WTC11 (cell line): ENCODE measurements at regions not wholly inside any gene's neighbourhood (a gene's known extent, or its start where the extent isn't known, plus 50 kb on each side); places are given as distances from the start of the nearest gene placed in this dataset.

Experiments
- ATAC-seq: fragments of 200-7000 bp; cut with Tn5 transposase; 2 replicates; pipeline ENCODE4 v1.10.0; 2021; ENCODE audit warnings: mild to moderate bottlenecking, moderate library complexity
- CTCF ChIA-PET: fragments of 300-600 bp; sonication (Branson Sonifier 250); formaldehyde crosslinking; loops from one replicate; lab custom pipeline; 2021; ENCODE audit warnings: antibody characterized with exemption; lab: Charles Lee
- POLR2A ChIA-PET: fragments of 350-600 bp; sonication (Branson Sonifier 250); formaldehyde crosslinking; loops from one replicate; lab custom pipeline; 2021; ENCODE audit warnings: antibody characterized with exemption; lab: Charles Lee
- DNase-seq: peaks from one replicate; pipeline ENCODE4 v3.0.0; 2021; ENCODE audit warnings: low spot score
- H3K27ac Mint-ChIP-seq: 2 replicates; pipeline ENCODE4 v1.8.0; 2021; ENCODE audit warnings: mixed read lengths
- H3K27me3 Mint-ChIP-seq: 2 replicates; pipeline ENCODE4 v1.8.0; 2021; ENCODE audit warnings: low read depth, mild to moderate bottlenecking, moderate library complexity, mixed read lengths
- H3K36me3 Mint-ChIP-seq: 2 replicates; pipeline ENCODE4 v1.8.0; 2021; ENCODE audit warnings: mixed read lengths
- H3K4me1 Mint-ChIP-seq: 2 replicates; pipeline ENCODE4 v1.8.0; 2022; ENCODE audit warnings: mixed read lengths
- H3K4me3 Mint-ChIP-seq: 2 replicates; pipeline ENCODE4 v1.8.0; 2021; ENCODE audit warnings: mild to moderate bottlenecking, moderate library complexity, mixed read lengths
- H3K9me3 Mint-ChIP-seq: 2 replicates; pipeline ENCODE4 v1.8.0; 2021; ENCODE audit warnings: mixed read lengths
- ATF1 ChIP-seq: sonication (generic); formaldehyde crosslinking; IDR thresholded peaks from 2 replicates; pipeline ENCODE4 v1.8.1; 2023; ENCODE audit warnings: mild to moderate bottlenecking, moderate library complexity, missing genetic modification reagents
- CBFB ChIP-seq: sonication (generic); formaldehyde crosslinking; IDR thresholded peaks from 2 replicates; pipeline ENCODE4 v1.8.1; 2022; ENCODE audit warnings: mild to moderate bottlenecking, low read depth, missing genetic modification reagents
- CREB1 ChIP-seq: sonication (generic); formaldehyde crosslinking; IDR thresholded peaks from 2 replicates; pipeline ENCODE4 v1.8.0; 2023; ENCODE audit warnings: mild to moderate bottlenecking, missing genetic modification reagents
- CREM ChIP-seq: sonication (generic); formaldehyde crosslinking; IDR thresholded peaks from 2 replicates; pipeline ENCODE4 v1.8.1; 2022; ENCODE audit warnings: mild to moderate bottlenecking, missing genetic modification reagents, moderate library complexity
- ELF4 ChIP-seq: sonication (generic); formaldehyde crosslinking; IDR thresholded peaks from 2 replicates; pipeline ENCODE4 v1.8.1; 2022; ENCODE audit warnings: low read depth, mild to moderate bottlenecking, moderate library complexity, missing genetic modification reagents
- HMGA2 ChIP-seq: fragments of 250-450 bp; sonication (Bioruptor Pico); IDR thresholded peaks from 2 replicates; pipeline ENCODE4 v1.4.0; 2021; ENCODE audit warnings: mild to moderate bottlenecking, moderate library complexity
- IRF2 ChIP-seq: sonication (generic); formaldehyde crosslinking; IDR thresholded peaks from 2 replicates; pipeline ENCODE4 v1.8.0; 2022; ENCODE audit warnings: low read depth, missing genetic modification reagents, borderline replicate concordance
- NFATC4 ChIP-seq: fragments of 250-450 bp; sonication (Bioruptor Pico); IDR thresholded peaks from 2 replicates; pipeline ENCODE4 v1.9.0; 2021; ENCODE audit warnings: mild to moderate bottlenecking
- NFYB ChIP-seq: sonication (generic); formaldehyde crosslinking; conservative IDR thresholded peaks from 2 replicates; pipeline ENCODE4 v1.8.0; 2022; ENCODE audit warnings: low read depth, missing genetic modification reagents
- NR2C2 ChIP-seq: sonication (generic); formaldehyde crosslinking; IDR thresholded peaks from 2 replicates; pipeline ENCODE4 v1.8.0; 2022; ENCODE audit warnings: mild to moderate bottlenecking, missing genetic modification reagents
- OVOL2 ChIP-seq: fragments of 250-450 bp; sonication (Bioruptor Pico); IDR thresholded peaks from 2 replicates; pipeline ENCODE4 v1.9.0; 2021; ENCODE audit warnings: mild to moderate bottlenecking, borderline replicate concordance
- PRRX2 ChIP-seq: fragments of 250-450 bp; sonication (Bioruptor Pico); IDR thresholded peaks from 2 replicates; pipeline ENCODE4 v1.8.0; 2021; ENCODE audit warnings: mild to moderate bottlenecking
- SMAD4 ChIP-seq: sonication (generic); formaldehyde crosslinking; IDR thresholded peaks from 2 replicates; pipeline ENCODE4 v1.8.0; 2022; ENCODE audit warnings: mild to moderate bottlenecking, missing genetic modification reagents
- SP1 ChIP-seq: sonication (generic); formaldehyde crosslinking; conservative IDR thresholded peaks from 2 replicates; pipeline ENCODE4 v1.8.1; 2022; ENCODE audit warnings: missing genetic modification reagents
- TEAD1 ChIP-seq: sonication (generic); formaldehyde crosslinking; IDR thresholded peaks from 2 replicates; pipeline ENCODE4 v1.8.0; 2022; ENCODE audit warnings: mild to moderate bottlenecking, missing genetic modification reagents
- ZNF121 ChIP-seq: sonication (generic); formaldehyde crosslinking; IDR thresholded peaks from 2 replicates; pipeline ENCODE4 v1.8.0; 2023; ENCODE audit warnings: missing genetic modification reagents
- ZNF232 ChIP-seq: sonication (generic); formaldehyde crosslinking; IDR thresholded peaks from 2 replicates; pipeline ENCODE4 v1.8.0; 2022; ENCODE audit warnings: mild to moderate bottlenecking, missing genetic modification reagents
- ZNF263 ChIP-seq: sonication (generic); formaldehyde crosslinking; IDR thresholded peaks from 2 replicates; pipeline ENCODE4 v1.8.1; 2022; ENCODE audit warnings: low read depth, mild to moderate bottlenecking, moderate library complexity, missing genetic modification reagents
- ZNF317 ChIP-seq: sonication (generic); formaldehyde crosslinking; IDR thresholded peaks from 2 replicates; pipeline ENCODE4 v1.8.1; 2023; ENCODE audit warnings: low read depth, mild to moderate bottlenecking, moderate library complexity, missing genetic modification reagents, borderline replicate concordance
- TF ChIP-seq, protein P1 (sequence below): sonication (generic); formaldehyde crosslinking; IDR thresholded peaks from 2 replicates; pipeline ENCODE4 v1.8.0; 2022; ENCODE audit warnings: mild to moderate bottlenecking, missing genetic modification reagents
- TF ChIP-seq, protein P2 (sequence below): sonication (generic); formaldehyde crosslinking; IDR thresholded peaks from 2 replicates; pipeline ENCODE4 v1.8.0; 2022; ENCODE audit warnings: mild to moderate bottlenecking, missing genetic modification reagents
- TF ChIP-seq, protein P3 (sequence below): fragments of 200-600 bp; IDR thresholded peaks from 2 replicates; pipeline ENCODE4 v1.8.0; 2022; ENCODE audit warnings: antibody characterized with exemption
- TF ChIP-seq, protein P4 (sequence below): fragments of 250-450 bp; sonication (Bioruptor Pico); IDR thresholded peaks from 2 replicates; pipeline ENCODE4 v1.8.0; 2021; ENCODE audit warnings: mild to moderate bottlenecking
- TF ChIP-seq, protein P5 (sequence below): fragments of 250-450 bp; sonication (Bioruptor Pico); IDR thresholded peaks from 2 replicates; pipeline ENCODE4 v2.1.2; 2022; ENCODE audit warnings: mild to moderate bottlenecking, moderate library complexity
- TF ChIP-seq, protein P6 (sequence below): sonication (generic); formaldehyde crosslinking; IDR thresholded peaks from 2 replicates; pipeline ENCODE4 v1.8.1; 2022; ENCODE audit warnings: missing genetic modification reagents, borderline replicate concordance
- TF ChIP-seq, protein P7 (sequence below): sonication (generic); formaldehyde crosslinking; IDR thresholded peaks from 2 replicates; pipeline ENCODE4 v1.8.1; 2023; ENCODE audit warnings: mild to moderate bottlenecking, missing genetic modification reagents, moderate library complexity

DNA sequence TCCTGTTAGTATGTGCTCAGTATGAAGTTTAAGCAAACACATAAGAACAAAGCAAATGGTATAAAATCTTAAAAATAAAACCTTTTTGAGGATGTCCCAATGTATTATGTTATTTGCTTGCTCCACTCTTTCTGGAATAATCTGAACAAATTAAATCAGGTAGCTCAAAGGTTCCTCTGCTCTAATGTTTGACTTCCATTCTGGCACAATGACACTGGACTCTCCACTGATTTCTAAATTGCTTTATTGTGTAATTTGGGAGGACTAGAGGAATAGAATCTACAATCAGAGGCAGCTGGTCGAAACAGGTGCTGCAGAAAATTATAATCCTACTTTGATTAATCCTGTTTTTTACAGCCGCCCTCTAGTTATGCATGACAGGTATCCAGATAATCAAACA lies 523.7 kb upstream of the FOXG1 start:
- no peak for TF ChIP-seq NFATC4
- TF ChIP-seq CBFB: no peak
- TF ChIP-seq SMAD4 (CRISPR knock-in tag): no peak
- TF ChIP-seq, protein P1, sequence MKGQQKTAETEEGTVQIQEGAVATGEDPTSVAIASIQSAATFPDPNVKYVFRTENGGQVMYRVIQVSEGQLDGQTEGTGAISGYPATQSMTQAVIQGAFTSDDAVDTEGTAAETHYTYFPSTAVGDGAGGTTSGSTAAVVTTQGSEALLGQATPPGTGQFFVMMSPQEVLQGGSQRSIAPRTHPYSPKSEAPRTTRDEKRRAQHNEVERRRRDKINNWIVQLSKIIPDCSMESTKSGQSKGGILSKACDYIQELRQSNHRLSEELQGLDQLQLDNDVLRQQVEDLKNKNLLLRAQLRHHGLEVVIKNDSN (CRISPR knock-in tag): no peak
- TF ChIP-seq CREB1 (CRISPR knock-in tag): no peak
- TF ChIP-seq, protein P2, sequence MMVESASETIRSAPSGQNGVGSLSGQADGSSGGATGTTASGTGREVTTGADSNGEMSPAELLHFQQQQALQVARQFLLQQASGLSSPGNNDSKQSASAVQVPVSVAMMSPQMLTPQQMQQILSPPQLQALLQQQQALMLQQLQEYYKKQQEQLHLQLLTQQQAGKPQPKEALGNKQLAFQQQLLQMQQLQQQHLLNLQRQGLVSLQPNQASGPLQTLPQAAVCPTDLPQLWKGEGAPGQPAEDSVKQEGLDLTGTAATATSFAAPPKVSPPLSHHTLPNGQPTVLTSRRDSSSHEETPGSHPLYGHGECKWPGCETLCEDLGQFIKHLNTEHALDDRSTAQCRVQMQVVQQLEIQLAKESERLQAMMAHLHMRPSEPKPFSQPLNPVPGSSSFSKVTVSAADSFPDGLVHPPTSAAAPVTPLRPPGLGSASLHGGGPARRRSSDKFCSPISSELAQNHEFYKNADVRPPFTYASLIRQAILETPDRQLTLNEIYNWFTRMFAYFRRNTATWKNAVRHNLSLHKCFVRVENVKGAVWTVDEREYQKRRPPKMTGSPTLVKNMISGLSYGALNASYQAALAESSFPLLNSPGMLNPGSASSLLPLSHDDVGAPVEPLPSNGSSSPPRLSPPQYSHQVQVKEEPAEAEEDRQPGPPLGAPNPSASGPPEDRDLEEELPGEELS (CRISPR knock-in tag): no peak
- TF ChIP-seq, protein P3, sequence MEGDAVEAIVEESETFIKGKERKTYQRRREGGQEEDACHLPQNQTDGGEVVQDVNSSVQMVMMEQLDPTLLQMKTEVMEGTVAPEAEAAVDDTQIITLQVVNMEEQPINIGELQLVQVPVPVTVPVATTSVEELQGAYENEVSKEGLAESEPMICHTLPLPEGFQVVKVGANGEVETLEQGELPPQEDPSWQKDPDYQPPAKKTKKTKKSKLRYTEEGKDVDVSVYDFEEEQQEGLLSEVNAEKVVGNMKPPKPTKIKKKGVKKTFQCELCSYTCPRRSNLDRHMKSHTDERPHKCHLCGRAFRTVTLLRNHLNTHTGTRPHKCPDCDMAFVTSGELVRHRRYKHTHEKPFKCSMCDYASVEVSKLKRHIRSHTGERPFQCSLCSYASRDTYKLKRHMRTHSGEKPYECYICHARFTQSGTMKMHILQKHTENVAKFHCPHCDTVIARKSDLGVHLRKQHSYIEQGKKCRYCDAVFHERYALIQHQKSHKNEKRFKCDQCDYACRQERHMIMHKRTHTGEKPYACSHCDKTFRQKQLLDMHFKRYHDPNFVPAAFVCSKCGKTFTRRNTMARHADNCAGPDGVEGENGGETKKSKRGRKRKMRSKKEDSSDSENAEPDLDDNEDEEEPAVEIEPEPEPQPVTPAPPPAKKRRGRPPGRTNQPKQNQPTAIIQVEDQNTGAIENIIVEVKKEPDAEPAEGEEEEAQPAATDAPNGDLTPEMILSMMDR: no peak
- TF ChIP-seq CREM (CRISPR knock-in tag): no peak
- TF ChIP-seq OVOL2 (CRISPR knock-in tag): no peak
- TF ChIP-seq ZNF232 (CRISPR knock-in tag): no peak
- TF ChIP-seq NFYB (CRISPR knock-in tag): no peak
- TF ChIP-seq ZNF317 (CRISPR knock-in tag): no peak
- TF ChIP-seq IRF2 (CRISPR knock-in tag): no peak
- TF ChIP-seq, protein P4, sequence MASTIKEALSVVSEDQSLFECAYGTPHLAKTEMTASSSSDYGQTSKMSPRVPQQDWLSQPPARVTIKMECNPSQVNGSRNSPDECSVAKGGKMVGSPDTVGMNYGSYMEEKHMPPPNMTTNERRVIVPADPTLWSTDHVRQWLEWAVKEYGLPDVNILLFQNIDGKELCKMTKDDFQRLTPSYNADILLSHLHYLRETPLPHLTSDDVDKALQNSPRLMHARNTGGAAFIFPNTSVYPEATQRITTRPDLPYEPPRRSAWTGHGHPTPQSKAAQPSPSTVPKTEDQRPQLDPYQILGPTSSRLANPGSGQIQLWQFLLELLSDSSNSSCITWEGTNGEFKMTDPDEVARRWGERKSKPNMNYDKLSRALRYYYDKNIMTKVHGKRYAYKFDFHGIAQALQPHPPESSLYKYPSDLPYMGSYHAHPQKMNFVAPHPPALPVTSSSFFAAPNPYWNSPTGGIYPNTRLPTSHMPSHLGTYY (CRISPR knock-in tag): no peak
- TF ChIP-seq ZNF121 (CRISPR knock-in tag): no peak
- TF ChIP-seq NR2C2 (CRISPR knock-in tag): no peak
- TF ChIP-seq TEAD1 (CRISPR knock-in tag): no peak
- TF ChIP-seq HMGA2 (CRISPR knock-in tag): no peak
- no peak for TF ChIP-seq ELF4 (CRISPR knock-in tag)
- Mint-ChIP-seq H3K36me3 (peaks cover 24% of the 10 kb centered on the region), H3K4me1 (peaks cover 8% of the 10 kb centered on the region), H3K9me3 (peaks cover 31% of the 10 kb centered on the region), H3K27ac (no peak overlapping the region), H3K4me3 (no peak overlapping the region), H3K27me3 (no peaks in the 10 kb centered on the region; the same call in 1 of the 2 replicates)
- DNase-seq (no peak), ATAC-seq (no peak)
- POLR2A ChIA-PET: no interaction called here
- CTCF ChIA-PET: no interaction called here

DNA sequence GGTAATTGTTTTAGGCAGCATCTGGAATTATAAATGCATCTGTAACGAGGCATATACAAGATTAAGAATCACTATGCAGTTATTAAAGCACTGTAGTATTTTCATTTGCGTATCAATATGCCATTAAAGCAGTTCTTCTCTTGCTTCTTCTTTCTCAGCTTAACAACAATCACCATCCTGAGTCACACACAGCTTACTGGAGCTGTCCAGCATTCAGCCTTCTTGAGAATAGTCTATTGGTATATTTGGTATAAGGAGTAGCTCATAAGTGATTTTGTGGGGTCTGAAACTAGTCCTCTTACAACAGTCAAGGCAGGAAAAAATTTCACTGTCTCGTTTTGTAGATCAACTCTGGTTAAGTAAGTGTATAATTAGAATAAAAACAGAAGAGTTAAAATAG lies 523.0 kb upstream of the FOXG1 start:
- ATAC-seq: no peak
- POLR2A ChIA-PET: no interaction called here
- H3K27ac Mint-ChIP-seq: no peak overlapping the region
- TF ChIP-seq SP1 (CRISPR knock-in tag) (no peak), HMGA2 (CRISPR knock-in tag) (no peak), IRF2 (CRISPR knock-in tag) (no peak), CBFB (no peak), ATF1 (CRISPR knock-in tag) (no peak), PRRX2 (CRISPR knock-in tag) (no peak), TEAD1 (CRISPR knock-in tag) (no peak), ZNF263 (CRISPR knock-in tag) (no peak), SMAD4 (CRISPR knock-in tag) (no peak), NFYB (CRISPR knock-in tag) (no peak)
- TF ChIP-seq, protein P5, sequence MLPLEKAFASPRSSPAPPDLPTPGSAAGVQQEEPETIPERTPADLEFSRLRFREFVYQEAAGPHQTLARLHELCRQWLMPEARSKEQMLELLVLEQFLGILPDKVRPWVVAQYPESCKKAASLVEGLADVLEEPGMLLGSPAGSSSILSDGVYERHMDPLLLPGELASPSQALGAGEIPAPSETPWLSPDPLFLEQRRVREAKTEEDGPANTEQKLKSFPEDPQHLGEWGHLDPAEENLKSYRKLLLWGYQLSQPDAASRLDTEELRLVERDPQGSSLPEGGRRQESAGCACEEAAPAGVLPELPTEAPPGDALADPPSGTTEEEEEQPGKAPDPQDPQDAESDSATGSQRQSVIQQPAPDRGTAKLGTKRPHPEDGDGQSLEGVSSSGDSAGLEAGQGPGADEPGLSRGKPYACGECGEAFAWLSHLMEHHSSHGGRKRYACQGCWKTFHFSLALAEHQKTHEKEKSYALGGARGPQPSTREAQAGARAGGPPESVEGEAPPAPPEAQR (CRISPR knock-in tag): no peak
- TF ChIP-seq, protein P6, sequence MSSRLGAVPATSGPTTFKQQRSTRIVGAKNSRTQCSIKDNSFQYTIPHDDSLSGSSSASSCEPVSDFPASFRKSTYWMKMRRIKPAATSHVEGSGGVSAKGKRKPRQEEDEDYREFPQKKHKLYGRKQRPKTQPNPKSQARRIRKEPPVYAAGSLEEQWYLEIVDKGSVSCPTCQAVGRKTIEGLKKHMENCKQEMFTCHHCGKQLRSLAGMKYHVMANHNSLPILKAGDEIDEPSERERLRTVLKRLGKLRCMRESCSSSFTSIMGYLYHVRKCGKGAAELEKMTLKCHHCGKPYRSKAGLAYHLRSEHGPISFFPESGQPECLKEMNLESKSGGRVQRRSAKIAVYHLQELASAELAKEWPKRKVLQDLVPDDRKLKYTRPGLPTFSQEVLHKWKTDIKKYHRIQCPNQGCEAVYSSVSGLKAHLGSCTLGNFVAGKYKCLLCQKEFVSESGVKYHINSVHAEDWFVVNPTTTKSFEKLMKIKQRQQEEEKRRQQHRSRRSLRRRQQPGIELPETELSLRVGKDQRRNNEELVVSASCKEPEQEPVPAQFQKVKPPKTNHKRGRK (CRISPR knock-in tag): no peak
- TF ChIP-seq, protein P7, sequence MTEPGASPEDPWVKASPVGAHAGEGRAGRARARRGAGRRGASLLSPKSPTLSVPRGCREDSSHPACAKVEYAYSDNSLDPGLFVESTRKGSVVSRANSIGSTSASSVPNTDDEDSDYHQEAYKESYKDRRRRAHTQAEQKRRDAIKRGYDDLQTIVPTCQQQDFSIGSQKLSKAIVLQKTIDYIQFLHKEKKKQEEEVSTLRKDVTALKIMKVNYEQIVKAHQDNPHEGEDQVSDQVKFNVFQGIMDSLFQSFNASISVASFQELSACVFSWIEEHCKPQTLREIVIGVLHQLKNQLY (CRISPR knock-in tag): no peak

More for the DNA sequence above, 523.0 kb upstream of the FOXG1 start:
- no peak for DNase-seq
- Mint-ChIP-seq H3K4me1 (peaks cover under 1% of the 10 kb centered on the region; the same call in 1 of the 2 replicates), H3K36me3 (peaks cover 22% of the 10 kb centered on the region), H3K4me3 (no peak overlapping the region), H3K9me3 (peaks cover 31% of the 10 kb centered on the region), H3K27me3 (no peaks in the 10 kb centered on the region; the same call in none of the 2 replicates)
- CTCF ChIA-PET: no interaction called here
